Epithelial cell of proximal tubule (primary cell): ENCODE measurements at regions not wholly inside any gene's neighbourhood (a gene's known extent, or its start where the extent isn't known, plus 50 kb on each side); places are given as distances from the start of the nearest gene placed in this dataset.

ENCODE experiments used
- DNase-seq: peaks from one replicate; pipeline ENCODE4 v3.0.0-alpha.2; 2011; ENCODE audit warnings: low read depth
- H3K4me3 ChIP-seq: 2 replicates; pipeline ENCODE4 v1.5.1; 2011; ENCODE audit warnings: low read depth, mild to moderate bottlenecking, low read length
- TF ChIP-seq, protein P1 (sequence below): conservative IDR thresholded peaks from 2 replicates; pipeline ENCODE4 v1.5.1; 2012; ENCODE audit warnings: low read depth, mild to moderate bottlenecking, low read length

DNA sequence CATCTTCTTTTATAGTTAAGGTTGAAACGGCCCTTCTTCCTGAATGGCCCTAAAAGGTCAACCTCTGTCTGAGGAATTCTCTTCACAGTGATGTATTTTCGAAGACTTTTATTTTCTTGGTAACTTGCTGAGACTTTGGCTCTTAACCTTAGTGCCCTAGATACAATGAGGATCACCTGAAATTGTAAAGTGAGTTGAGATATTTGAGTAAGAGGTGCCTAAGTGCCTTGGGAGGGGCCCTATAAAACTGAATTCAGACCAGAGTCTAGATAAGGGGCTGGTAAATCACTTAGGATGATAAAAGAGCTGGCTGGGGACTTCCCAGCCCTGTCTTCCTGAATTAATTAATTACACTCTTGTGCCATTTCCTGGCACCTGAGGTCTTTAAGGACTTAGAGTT lies 505.6 kb upstream of the KIRREL3 start:
- no peak overlapping the region for H3K4me3 ChIP-seq
- TF ChIP-seq, protein P1, sequence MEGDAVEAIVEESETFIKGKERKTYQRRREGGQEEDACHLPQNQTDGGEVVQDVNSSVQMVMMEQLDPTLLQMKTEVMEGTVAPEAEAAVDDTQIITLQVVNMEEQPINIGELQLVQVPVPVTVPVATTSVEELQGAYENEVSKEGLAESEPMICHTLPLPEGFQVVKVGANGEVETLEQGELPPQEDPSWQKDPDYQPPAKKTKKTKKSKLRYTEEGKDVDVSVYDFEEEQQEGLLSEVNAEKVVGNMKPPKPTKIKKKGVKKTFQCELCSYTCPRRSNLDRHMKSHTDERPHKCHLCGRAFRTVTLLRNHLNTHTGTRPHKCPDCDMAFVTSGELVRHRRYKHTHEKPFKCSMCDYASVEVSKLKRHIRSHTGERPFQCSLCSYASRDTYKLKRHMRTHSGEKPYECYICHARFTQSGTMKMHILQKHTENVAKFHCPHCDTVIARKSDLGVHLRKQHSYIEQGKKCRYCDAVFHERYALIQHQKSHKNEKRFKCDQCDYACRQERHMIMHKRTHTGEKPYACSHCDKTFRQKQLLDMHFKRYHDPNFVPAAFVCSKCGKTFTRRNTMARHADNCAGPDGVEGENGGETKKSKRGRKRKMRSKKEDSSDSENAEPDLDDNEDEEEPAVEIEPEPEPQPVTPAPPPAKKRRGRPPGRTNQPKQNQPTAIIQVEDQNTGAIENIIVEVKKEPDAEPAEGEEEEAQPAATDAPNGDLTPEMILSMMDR: no peak
- no peak for DNase-seq

DNA sequence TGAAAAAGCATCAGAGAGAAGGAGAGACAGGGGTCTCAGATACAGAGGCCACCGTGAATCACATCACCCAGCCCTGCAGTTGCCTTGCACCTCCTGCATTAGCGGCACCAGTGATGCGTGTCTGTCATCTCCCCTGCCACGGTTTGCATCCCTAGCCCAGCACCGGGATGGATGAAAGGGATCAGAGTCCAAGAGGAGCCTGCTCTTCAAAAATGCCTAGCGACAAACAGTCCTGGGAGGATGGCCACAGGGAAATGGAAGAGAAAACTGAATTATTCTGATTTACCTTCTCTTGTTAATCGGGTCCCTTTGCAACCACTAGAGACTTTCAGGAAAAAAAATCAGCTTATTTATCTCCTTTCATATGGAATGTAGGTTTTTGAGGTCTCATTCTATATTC lies 495.6 kb upstream of the KIRREL3 start:
- H3K4me3 ChIP-seq: no peak overlapping the region
- TF ChIP-seq, protein P1: no peak
- no peak for DNase-seq

DNA sequence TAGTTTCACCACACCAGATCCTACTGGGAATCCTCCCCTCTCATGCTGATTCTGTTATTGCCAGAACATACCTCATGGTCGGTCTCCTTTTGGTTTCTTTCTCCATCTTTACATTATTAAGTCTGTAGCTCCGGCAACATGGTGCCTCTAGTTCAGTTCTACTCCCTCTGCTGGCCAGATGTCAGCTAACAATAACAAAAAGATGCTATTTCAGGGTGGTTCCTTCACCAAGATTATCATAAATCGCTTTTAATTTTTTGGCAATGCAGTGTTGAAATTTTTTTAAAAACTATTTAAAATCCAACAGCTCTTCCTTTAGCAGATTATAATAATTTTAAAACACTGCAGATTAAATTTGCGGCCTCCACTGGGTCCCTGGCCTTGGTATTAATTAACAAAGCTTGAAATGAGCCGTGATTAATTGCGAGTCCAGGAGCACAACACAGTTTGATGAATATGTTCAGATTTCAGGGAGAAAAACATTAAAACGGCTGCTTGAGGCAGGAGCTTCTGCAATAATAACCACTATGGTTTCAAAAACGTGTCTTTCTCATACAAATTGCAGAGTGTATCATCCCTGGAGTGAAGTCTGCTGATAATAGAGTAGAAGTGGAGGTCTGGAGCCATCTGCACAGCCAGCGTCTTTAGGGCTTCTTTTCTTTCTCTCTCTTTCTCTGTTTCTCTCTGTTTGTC lies 492.9 kb upstream of the KIRREL3 start:
- DNase-seq: no peak
- H3K4me3 ChIP-seq: no peak overlapping the region

DNA sequence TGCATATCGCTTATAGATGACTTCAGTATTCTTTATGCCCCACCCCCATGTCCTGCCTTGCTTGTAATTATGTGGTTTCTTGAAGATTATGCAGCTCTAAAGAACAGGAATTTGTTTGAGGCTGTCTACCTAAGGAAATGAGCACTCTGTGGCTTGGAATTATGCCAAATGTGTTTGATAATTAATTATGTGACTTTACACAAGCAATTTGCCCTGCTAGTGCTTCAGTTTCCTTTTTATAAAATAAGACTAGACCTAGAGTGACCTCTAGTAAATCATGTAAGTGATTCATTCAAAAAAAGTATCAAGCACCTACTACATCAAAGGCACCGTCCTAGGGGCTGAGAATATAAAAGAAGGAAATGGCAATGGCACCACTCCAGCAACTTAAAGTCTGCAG lies 491.5 kb upstream of the KIRREL3 start:
- peak; percentile 46 for DNase-seq
- TF ChIP-seq, protein P1: no peak
- H3K4me3 ChIP-seq: no peak overlapping the region

More for the DNA sequence above, 492.9 kb upstream of the KIRREL3 start:
- TF ChIP-seq, protein P1: peak; percentile 66

DNA sequence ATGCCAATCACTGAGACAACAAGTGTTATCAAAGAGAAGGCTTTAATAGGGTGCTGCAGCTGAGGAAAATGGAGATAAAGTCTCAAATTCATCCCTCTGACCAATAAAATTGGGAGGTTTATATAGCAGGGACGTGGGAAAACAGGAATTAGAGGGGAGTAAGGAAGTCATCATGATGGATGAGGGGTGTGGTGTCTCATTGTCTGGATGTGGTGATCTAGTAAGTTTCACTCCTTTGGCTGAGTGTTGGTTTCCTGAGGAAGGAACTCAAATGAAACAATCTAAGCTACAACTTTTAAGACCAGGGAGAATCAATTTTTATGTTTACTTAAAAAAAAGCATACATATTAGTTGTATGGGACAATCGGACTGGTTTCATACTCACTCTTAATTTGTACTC lies 491.0 kb upstream of the KIRREL3 start:
- H3K4me3 ChIP-seq: no peak overlapping the region
- TF ChIP-seq, protein P1: no peak
- DNase-seq: no peak

DNA sequence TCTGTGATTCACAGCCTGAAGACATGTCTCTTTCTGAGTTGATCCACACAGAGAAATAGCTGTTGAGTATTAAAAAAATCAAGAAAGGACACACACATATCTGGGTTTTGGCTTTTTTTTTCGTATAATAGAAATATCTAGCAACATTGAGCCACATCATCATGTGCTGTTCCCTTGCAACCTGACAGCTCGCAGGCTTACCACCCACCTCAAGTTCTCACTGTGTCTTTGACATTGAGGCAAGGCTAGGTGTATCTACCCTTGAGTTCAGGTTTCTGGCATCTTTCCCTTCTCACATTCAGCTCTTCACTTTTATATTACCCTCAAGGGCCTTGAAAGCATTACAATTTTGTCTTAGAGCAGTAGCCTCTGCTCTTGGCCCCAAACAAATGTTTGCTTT lies 490.3 kb upstream of the KIRREL3 start:
- DNase-seq: no peak
- no peak overlapping the region for H3K4me3 ChIP-seq
- TF ChIP-seq, protein P1: no peak

DNA sequence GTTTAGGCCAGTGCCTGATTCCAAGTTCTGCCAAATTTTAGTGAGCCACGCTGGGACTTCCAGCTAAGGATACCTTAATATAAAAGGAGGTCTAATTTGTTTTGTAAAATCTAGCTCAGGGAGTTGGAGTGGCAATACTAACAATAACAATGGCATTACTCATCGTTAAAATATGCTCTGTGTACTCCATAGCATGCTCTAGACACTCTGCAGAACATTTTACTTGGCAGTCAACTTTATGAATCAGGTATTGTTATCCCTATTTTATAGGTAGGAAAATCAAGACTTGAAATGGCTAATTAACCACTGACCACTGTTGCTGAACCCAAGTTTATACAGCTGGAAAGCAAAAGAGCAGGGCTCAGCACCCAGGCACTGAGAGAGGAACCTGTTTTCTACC lies 485.0 kb upstream of the KIRREL3 start:
- peak; percentile 50 for DNase-seq
- TF ChIP-seq, protein P1: no peak
- no peak overlapping the region for H3K4me3 ChIP-seq
